Effector CD4-positive, alpha-beta T cell (primary cell): ENCODE measurements at regions not wholly inside any gene's neighbourhood (a gene's known extent, or its start where the extent isn't known, plus 50 kb on each side); places are given as distances from the start of the nearest gene placed in this dataset.

Experiments
- DNase-seq: peaks from one replicate; pipeline ENCODE4 v3.0.0-alpha.2; 2020

DNA sequence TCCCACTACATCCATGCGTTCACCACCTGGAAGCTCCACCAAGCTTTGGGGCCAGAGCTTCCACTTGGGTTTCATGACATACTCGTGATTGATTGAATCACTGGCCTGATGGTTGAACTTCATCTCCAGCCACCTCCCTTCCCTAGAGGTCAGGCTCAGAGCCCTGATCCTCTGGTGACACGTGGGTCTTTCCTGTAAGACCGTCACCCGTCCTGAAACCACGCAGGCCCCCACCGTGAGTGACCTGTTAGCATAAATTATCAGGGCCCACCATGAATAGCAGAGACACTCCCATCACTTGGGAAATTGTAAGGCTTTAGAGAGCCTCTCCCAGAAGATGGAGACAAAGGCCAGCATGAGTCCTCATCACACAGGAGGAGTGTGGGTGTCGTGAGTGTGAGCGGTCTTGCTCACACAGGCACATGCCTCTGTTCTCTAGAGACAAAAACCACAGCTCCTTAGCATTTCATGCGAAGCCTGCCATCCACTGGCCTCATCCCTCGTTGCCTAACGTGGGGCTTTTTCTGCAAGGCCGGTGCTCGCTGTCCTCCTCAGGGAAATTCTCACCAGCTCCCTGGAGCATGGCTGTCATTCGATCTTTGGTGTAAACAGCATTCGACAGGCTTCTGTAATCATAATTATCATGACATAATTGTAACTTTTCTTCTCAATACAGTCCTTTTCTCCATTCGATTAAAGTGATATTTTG, 65.1 kb upstream of the DUSP22 start:
- no peak for DNase-seq

DNA sequence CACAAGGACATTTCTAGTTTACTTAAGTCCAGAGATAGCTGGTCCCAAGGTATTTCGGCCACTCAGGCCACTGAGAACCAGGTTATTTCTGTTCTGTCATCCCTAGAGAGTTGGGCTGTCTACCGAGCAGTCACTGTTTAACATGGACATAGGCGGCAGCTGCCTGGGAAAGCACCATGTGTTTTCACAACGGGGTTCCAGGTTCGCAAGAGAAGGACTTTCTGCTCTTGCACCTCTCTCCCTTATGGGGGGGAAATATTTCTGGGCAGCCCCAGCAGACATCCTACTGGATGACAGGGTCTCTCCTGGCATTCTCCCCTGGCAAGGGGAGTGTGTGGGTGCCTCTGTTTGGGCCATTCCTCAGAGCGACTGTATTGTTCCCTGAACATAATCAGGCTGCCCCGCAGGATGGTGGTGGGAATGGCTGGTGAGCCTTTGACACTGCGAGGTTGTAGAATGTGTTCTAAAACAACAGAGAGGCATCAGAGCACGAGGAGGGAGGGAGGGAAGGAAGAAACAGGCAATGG, 64.4 kb upstream of the DUSP22 start:
- no peak for DNase-seq

DNA sequence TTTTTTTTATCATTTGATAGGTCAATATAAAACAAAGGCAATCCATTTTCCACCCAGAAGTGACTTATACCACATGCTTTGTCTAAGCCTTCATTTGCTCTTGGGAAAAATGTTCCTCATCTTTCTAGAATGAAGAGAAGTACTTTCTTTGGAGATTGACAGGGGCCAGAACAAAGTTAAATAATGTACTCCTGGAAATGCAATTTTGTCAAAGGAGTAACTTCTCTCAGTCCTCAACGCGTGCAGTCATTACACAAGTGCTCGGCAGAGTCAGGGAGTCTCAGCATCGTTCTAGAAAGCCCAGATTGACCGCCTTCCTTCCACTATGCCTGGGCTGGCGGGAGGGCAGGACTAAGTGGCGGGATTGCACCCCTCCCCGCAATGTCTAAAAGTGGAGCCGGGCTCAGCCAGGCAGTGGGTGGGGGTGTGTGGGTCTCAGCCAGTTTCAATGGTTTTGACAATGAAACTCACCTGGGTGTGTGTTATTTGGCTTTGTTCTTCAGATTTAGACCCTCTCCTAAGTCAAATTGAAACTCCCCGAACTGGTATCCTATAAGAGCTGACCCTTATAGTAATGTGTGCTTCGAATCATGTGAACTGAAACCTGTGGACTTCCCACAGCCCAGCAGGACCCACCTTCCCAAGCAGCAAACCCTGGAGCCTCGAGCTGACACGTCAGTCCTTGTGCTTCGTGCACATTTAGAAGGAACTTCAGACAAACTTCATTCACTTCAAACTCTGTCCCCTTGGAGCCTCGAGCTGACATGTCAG, 63.2 kb upstream of the DUSP22 start:
- no peak for DNase-seq

DNA sequence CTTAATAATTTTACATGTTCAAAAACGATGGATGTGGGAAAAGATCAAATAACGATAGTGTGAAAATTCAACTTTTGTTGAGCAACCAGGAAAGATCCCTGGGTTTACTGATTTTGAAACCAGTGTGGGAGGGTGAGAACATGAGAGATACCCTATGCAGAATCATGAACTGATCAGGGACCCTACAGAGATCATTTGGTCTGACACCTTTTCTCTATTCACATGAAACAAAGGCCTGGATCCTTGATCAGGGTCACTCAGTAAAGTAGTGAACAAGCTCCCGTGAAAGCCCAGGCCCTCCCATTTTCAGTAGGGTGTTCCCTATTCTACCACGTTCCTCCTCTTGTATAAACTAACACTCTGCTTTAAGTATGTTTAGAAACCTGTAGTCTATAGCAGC, 60.5 kb upstream of the DUSP22 start:
- DNase-seq: no peak

DNA sequence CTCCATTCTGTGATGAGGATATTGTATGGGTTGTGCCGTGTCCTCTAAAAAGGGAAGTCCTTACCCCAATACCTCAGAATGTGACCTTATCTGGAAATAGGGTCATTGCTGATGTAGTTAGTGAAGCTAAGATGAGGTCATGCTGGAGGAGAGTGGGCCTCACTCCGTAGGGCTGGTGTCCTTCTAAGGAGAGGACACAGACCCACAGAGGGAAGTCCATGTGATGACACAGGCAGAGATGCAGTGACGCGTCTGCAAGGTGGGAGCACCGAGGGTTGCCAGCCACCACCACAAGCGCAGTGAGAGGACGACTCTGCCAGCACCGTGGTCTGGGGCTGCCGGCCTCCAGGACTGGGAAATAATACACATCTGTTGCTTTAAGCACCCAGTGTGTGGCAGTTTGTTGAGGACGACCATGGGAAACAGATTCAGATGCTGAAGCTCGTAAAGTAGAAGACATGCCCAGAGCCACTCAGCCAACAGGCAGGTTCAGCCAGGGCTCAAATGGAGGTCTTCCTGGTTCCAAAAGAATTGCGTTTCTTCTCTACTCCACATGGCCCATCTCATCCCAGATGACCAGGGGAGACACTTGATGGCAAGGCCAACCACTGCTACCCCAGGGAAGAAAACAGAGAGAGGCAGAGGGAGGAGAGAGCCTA, 59.2 kb upstream of the DUSP22 start:
- no peak for DNase-seq

DNA sequence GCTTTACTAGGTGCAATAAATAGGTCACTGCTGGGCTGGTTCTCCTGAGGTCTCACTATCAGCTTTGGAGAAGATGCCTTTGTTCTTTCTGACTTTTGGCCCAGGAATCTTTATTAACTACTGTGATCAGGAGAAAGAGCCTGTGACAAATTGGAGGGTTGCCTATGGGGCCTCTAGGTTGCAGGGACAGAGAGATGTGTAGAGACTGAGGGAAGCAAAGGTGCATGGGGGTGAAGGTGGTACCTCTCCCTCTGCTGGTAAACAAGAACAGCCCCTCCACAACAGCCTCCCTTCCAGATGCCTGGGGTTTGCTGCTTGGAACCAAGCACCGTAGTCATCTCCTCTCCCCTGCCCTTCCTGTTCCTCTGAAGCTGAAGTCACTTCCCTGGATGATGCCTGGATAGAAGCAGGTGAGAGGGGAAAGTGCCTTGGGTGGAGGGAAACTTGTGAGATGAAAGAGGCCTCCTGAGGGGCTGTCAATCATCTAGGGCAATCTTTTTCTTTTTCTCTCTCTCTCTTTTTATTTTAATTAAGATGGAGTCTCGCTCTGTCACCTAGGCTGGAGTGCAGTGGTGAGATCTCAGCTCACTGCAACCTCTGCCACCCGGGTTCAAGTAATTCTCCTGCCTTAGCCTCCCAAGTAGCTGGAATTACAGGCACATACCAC, 57.4 kb upstream of the DUSP22 start:
- DNase-seq: no peak

DNA sequence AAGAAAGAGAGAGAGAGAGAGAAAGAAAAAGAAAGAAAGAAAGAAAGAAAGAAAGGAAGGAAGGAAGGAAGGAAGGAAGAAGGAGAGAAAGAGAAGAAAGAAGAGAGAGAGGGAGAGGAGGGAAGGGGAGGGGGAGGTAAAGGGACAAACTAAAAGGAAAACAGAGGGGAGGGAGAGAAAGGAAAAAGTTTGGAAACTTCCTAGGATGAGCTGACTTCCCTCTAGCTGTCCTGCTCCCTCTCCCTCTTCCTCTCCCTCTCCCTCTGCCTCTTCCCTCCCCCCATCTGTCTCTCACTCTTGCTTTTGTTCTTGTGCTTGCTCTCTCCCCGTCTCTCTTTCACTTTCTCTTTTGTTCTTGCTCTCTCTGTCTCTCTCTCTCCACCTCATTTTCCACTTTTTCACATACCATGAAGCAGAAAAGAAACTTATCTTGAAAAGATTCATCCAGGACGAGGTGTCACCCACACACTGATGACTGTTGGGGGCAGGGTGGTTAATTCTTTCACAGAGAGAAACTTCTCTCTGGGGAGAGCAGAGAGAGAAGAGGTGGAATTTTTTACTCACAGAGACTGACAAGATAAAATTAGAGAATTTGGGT, 56.4 kb upstream of the DUSP22 start:
- DNase-seq: no peak

DNA sequence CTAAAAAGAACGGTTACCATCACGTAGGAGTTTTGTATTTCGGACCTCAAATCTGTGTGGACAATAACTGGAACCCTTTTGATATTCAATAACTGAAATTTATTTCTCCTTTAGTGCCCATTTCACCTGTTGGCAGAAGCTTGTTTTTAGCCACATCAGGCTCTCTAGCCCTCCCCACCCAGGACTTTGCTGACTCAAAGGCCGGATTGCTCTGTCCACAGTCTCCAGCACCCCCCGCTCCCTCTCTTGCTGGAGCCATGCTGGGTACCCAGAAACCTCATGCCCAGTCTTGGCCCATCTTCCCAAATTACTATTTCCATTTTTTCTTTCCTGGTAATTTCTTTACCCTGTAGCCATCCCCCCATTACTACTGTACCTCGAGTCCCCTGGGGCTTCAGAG, 55.8 kb upstream of the DUSP22 start:
- DNase-seq: no peak

DNA sequence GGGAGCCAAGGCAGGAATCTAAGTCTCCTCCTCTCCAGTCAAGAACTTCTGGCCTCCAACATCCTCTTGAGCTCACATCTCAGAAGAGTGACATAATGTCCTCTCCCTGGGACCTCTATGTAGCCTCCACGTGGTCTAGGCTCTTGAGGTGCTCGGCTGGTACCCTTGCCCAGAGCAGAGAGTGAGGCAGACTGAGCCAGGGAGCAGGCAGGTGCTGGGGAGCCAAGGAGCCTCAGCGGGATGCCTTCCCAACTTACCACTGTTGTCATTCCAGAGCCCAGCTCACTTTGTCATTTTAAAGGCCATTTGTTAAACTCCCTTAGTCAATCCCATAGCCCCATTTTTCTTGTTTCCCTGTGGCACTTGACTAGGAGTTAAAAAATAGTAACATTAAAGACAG, 52.1 kb upstream of the DUSP22 start:
- DNase-seq: no peak

DNA sequence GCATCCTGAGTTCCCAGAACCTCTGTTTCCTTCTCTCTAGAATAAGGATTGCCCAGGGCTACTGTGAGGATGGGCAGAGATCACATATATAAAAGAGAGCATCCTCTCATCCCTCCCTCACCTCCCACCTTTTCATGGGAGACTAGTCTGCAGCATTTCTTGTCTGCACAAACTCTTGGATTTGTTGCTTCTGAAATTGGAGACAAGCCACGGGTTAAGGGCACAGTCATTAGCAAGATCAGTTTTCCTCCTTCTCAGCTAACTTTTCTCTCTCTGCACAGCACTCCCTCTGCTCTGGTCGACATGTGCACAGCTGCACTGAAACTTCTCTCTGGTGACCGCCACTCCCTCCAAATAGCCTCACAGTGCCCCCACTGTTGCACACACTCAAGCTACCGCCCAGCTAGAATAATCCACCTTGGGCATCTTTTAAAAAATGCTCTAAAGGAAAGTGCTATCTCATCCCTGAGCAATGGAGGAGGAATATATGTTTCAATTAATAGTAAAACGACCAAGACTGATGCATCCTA, 50.9 kb upstream of the DUSP22 start:
- DNase-seq: no peak
